GM18499 (cell line): ENCODE measurements at regions not wholly inside any gene's neighbourhood (a gene's known extent, or its start where the extent isn't known, plus 50 kb on each side); places are given as distances from the start of the nearest gene placed in this dataset.
"Not testable (repeated sequence)": the region's sequence is repeated elsewhere in the genome, so short reads cannot be mapped to it uniquely, and the experiment has no call there.

Source experiments
- ATAC-seq: cut with Tn5 transposase; IDR thresholded peaks from one replicate; pipeline ENCODE4 v1.9.1; 2021; ENCODE audit warnings: moderate number of reproducible peaks; ENCODE audit not compliant: insufficient read depth, unreplicated experiment

DNA sequence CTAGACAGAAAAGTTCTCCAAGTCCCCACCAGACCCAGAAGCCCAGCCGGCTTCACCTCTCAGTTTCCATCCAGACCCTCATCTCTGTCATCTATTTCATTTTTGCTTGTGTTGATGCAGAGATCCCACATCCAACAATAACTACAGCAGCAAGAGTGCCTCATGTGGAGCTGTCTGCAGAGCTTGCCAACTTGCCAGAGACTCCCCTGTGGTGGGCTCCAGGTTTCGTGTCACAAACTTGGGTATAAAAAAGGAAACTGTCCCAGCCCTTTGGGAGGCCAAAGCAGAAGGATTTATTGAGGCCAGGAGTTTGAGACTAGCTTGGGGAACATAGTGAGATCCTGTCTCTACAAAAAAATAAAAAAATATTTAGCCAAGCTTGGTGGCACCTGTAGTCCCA lies 182.4 kb upstream of the ATP10A start:
- ATAC-seq = no peak

GRCh38 chr15:26043018-26043417 lies 179.9 kb upstream of the ATP10A start:
- no peak for ATAC-seq

DNA sequence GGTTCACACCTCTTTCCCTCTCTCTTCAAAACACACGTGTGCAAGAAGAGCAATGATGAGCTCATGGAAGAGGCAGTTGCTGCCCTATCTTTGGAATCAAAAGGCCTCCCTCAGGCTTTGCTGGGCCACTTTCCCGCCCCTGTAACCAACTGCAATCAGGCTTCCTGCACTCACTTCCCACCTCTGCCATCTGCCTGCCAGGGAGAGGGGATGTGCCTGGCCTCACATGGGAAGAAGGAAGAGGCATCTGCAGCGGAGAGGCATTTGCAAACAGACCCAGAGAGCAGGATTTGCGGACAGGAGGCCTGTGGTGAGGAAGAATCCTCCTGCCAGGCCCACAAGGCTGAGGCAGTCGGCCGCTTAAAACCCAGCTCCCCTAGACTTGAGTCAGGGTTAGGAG lies 175.6 kb upstream of the ATP10A start:
- ATAC-seq = no peak

GRCh38 chr15:26037369-26037768 lies 174.2 kb upstream of the ATP10A start:
- no peak for ATAC-seq

- ATAC-seq = no peak
Measured at GRCh38 chr15:26033493-26033892, 170.4 kb upstream of the ATP10A start.

DNA sequence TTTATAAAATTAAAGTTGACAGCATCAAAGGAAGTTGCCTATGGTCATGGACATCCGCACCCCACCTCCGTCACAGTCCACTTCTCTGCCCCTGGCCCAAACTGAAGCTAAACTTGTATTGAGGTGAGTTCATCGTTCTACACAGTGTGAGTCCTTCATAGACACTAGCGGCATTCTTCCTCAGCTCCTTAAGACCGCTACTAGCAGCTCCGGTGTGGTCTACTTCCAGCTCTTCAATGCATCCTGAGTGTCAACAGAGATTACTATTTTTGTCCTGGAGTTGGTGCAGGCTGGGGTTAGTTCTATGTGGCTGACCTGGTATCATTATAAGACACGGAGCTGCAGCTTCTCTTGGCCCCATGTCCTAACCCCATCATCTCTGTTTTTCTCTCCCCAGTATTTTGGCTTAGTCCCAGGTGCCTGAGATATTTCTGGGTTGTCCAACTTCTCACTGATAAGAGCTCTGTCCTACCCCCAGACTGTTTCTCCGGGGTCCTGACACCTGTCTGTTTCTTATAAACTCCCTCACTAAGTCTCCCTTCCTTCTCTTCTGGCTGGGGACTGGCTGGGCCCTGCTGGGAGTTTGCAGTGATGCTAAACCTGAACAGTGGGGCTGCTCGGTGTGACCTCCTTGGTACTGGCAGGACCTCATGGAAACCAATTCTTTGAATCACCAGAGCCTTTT lies 169.2 kb upstream of the ATP10A start:
- no peak for ATAC-seq

GRCh38 chr15:26029586-26029985 lies 166.5 kb upstream of the ATP10A start:
- ATAC-seq = not testable (repeated sequence)

DNA sequence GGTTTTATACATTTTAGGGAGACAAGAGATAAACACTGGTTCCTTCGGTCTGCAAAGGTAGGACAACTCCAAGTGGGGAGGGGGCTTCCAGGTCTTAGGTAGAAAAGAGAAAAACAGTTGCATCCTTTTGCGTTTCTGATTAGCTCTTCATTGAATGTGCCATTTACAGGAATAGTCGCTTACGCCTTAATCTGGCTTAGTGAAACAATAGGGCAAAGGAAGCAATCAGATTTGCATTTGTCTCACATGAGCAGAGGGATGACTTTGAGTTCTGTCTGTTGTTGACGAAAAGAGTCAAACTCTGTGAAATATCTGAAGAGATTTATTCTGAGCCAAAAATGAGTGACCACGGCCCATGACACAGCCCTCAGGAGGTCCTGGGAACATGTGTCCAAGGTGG lies 166.0 kb upstream of the ATP10A start:
- ATAC-seq = no peak

DNA sequence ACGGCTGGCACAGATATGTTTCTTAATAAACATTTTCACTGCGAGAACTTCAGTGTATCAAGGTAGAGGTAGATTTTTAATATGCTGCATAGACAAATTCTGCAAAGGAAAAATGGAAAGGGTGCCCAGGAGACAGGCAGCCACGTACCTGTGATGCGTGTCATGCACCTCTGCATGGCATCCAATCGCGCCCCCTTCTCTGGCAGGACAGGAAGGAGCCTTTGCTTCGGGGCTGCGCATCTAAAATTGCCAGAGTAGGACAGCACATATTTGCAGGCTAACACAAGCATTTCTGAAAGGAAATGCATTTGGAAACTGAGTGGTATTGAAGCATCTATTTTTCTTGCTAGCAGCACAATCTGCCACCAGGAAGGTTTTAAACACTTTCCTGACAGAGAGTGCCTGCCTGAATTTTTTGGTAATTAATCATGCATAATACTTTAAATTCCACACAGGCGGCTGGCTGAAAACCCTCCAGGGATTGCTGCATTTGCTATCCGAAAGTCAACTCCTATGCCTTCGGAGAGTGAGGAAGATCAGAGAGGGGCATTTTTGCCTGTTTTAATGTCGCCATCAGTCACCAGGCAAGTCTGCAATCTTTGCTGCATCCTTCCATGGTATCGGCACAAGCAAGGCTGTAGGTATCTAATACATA lies 165.1 kb upstream of the ATP10A start:
- no peak for ATAC-seq

- ATAC-seq = not testable (repeated sequence)
Measured at GRCh38 chr15:26026671-26027070, 163.5 kb upstream of the ATP10A start.

GRCh38 chr15:26024241-26024640 lies 161.1 kb upstream of the ATP10A start:
- ATAC-seq = no peak

GRCh38 chr15:26023691-26024090 lies 160.6 kb upstream of the ATP10A start:
- no peak for ATAC-seq

DNA sequence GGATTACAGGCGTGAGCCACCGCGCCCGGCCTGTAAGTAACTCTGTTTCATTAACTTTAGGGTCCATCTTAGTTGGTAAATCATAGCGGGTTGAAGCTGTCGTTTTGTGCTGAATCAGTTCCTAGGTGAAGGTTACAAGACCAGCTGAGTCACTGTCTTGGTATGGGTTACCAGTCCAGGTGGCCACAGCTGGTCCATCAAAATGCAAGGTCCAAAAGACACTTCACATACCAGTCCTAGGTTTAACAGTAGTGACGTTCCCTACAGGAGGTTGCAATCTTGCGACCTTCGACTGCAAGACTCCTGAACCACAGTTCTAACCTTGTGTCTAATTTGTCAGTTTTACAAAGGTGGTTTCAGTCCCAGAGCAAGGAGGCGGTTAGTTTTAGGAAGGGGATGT lies 160.1 kb upstream of the ATP10A start:
- ATAC-seq = no peak

DNA sequence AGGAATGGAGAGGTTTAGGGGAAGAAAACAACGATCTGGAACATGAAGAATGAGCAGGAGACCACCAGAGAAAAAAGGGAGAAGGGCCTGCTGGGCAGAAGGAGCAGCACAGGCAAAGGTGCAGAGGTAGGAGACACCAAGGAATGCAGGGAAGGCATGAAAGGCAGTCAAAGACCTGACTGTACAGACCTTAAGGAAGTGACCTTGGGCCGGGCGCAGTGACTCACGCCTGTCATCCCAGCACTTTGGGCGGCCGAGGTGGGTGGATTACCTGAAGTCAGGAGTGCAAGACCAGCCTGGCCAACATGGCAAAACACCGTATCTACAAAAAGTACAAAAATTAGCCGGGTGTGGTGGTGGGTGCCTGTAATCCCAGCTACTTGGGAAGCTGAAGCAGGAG lies 157.7 kb upstream of the ATP10A start:
- no peak for ATAC-seq

DNA sequence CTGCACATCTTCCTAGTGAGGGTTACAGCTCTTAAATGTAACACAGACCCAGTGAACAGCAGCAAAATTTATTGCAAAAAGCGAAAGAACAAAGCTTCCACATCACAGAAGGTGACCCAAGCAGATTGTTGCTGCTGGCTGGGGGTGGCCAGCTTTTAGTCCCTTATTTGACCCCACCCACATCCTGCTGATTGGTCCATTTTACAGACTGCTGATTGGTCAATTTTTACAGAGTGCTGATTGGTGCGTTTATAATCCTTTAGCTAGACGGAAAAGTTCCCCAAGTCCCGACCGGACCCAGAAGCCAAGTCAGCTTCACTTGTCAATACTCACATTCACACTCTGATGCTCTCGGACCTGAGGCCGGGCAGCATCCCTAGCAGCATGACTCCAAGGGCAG lies 154.5 kb upstream of the ATP10A start:
- no peak for ATAC-seq

DNA sequence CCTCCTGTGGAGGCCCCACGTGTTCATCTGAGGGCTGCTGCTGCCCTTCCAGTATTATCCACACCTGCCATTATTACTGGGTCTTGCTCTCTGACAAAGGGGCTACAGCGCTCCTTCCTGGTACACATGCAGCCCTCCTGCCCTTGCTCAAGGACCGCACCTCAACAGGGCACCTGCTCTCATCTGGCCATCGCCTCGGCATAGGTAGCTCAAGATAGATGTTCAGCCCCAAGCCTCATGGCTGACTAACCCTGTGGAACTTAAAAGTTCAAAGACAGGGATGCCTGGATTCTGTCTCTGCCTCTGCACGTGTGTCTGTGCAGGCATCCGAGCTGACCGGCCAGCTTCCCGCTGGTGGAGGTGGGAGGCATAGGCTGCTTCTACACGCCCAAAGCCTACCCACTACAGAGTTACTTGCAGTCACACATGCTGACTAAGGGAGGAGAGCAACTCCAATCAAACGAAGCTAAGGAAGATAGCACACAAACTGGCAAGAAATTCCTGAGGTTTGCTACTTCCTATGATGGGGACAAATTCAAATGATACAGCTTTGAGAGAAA lies 152.5 kb upstream of the ATP10A start:
- ATAC-seq = no peak

DNA sequence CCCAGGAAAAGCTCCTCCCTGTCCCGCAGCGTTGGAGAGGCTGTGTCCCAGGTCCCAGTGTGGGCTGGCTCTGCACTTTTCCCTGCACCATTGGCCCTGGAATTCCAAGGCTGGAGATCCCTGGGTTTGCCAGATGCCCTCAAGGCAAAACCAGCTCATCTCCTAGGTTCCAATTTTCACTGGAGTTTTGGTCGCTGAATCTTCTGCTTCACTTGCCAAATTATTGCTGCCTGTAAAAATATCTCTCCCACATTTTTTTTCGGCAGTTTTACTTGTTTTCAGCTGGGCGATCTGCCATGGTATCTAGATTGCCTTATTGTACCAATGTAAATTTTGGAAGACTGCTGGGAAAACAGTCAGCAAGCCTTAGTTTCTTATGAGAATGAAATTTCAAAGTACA lies 150.9 kb upstream of the ATP10A start:
- no peak for ATAC-seq

DNA sequence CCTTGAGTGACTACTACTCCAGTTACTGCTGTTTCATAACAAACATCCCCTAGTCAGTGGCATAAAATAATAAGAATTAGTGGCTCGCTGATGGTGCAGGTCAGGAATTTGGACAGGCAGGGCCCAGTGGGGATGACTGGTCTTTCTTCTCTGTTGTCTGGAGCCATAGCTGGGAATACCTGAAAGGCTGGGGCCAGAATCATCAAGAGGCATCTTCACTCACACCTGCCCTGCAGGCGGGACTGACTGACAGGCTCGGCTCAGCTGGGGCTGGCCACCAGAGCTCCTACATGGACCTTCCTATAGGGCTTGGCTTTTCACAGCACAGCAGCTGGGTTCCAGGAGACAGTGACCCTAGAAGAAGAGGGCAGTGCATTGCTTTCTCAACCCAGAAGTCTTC lies 148.8 kb upstream of the ATP10A start:
- no peak for ATAC-seq

DNA sequence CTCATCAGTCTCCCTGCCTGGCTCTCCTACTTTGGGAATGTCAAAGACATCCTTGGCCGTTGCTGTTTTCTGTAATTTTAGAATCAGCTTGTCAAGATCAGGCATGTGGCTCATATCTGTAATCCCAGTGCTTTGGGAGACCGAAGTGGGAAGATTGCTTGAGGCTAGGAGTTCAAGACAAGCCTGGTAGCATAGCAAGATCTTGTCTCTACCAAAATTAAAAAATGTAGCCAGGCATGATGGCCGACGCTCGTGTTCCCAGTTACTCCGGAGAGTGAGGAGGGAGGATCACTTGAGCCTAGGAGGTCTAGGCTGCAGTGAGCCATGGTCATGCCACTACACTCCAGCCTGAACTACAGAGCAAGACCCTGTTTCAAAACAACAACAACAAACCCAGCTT lies 144.0 kb upstream of the ATP10A start:
- ATAC-seq = no peak

DNA sequence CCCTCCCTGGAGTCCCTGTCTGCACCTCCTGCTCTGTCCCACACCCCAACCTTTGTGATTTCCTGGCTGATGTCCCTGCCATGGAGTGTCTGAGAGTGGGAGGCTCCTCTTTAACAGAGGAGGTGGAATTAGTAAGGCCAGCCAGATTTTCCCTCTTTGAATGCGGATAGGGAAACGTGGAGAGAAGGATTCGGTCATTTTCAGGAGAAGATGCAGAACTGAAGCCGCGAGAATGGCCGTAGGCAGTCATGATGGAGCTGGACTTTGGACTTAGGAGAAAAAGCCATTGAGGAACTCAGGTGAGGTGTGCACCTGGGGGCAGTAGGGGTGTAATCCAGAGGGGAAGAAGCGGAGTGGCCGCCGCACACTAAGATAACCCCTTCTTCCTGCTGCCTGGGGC lies 138.1 kb upstream of the ATP10A start:
- no peak for ATAC-seq

DNA sequence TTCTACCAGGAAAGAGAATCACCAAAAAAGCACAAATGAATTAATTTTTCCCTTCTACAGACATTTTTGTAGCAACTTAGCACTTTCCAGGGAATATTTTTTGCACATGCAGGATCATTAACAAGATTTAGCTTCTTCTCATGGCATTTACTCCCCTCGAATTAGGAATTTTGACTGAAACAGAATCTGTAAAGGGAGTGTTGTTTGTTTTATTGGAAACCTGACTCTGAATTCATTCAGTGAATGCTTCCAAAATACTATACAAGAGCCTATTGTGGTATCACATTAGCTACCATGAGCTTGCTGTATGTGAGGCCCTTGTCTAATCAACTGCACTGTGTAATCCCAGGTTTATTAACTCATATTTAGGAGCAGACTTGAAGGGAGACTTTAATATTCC lies 130.4 kb upstream of the ATP10A start:
- no peak for ATAC-seq

GRCh38 chr15:25990220-25990619 lies 127.1 kb upstream of the ATP10A start:
- ATAC-seq = no peak
